Mesenchymal stem cell (in vitro differentiated cells and primary cell): ENCODE measurements at regions not wholly inside any gene's neighbourhood (a gene's known extent, or its start where the extent isn't known, plus 50 kb on each side); places are given as distances from the start of the nearest gene placed in this dataset.

Source experiments
- DNase-seq: peaks from one replicate; pipeline ENCODE4 v3.0.0-alpha.2; 2013
- H2AFZ ChIP-seq: one replicate; pipeline ENCODE4 v1.6.1; 2013; ENCODE audit warnings: low read depth, mild to moderate bottlenecking, control low read depth, inconsistent platforms, low read length, moderate library complexity
- H2AK5ac ChIP-seq: 2 replicates; pipeline ENCODE4 v1.6.1; 2013; ENCODE audit warnings: low read length, moderate library complexity, mild to moderate bottlenecking, inconsistent platforms; ENCODE audit not compliant: severe bottlenecking
- H2BK120ac ChIP-seq: one replicate; pipeline ENCODE4 v1.6.1; 2013; ENCODE audit warnings: low read depth, mild to moderate bottlenecking, inconsistent platforms, low read length, moderate library complexity
- H2BK12ac ChIP-seq, 2 experiments: one replicate each; pipeline ENCODE4 v1.6.1; 2013; ENCODE audit warnings: inconsistent platforms in 2 of 2, low read length in 2 of 2, mild to moderate bottlenecking in 2 of 2, moderate library complexity in 2 of 2, control low read depth in 1 of 2
- H2BK15ac ChIP-seq: one replicate; pipeline ENCODE4 v1.6.1; 2013; ENCODE audit warnings: mild to moderate bottlenecking, low read depth, inconsistent platforms; ENCODE audit not compliant: poor library complexity, severe bottlenecking
- H2BK5ac ChIP-seq: 2 replicates; pipeline ENCODE4 v1.6.1; 2013; ENCODE audit warnings: low read depth, mild to moderate bottlenecking, low read length, control low read depth, inconsistent platforms; ENCODE audit not compliant: poor library complexity, severe bottlenecking
- H3K14ac ChIP-seq, 2 experiments: one replicate each; pipeline ENCODE4 v1.6.1; 2013; ENCODE audit warnings: inconsistent platforms in 2 of 2, low read length in 2 of 2, control low read depth in 1 of 2, mild to moderate bottlenecking in 1 of 2, moderate library complexity in 1 of 2
- H3K18ac ChIP-seq, 2 experiments: one replicate each; pipeline ENCODE4 v1.6.1; 2013; ENCODE audit warnings: inconsistent platforms in 2 of 2, low read length in 2 of 2, control low read depth in 1 of 2, low read depth in 1 of 2, mild to moderate bottlenecking in 1 of 2
- H3K23ac ChIP-seq, 2 experiments: one replicate each; pipeline ENCODE4 v1.6.1; 2013; ENCODE audit warnings: inconsistent platforms in 2 of 2, low read length in 2 of 2, mild to moderate bottlenecking in 2 of 2, moderate library complexity in 2 of 2, control low read depth in 1 of 2
- H3K27ac ChIP-seq: 2 replicates; pipeline ENCODE4 v1.5.1; 2013; ENCODE audit warnings: mild to moderate bottlenecking, moderate library complexity, low read length, control low read depth, inconsistent platforms; ENCODE audit not compliant: poor library complexity, severe bottlenecking
- H3K27me3 ChIP-seq, 2 experiments: 2 replicates each; pipeline versions ENCODE4 v1.6.1 to v1.7.0; 2013; ENCODE audit warnings: low read length in 2 of 2, mild to moderate bottlenecking in 2 of 2, moderate library complexity in 2 of 2, control low read depth in 1 of 2, inconsistent platforms in 1 of 2; ENCODE audit not compliant: control insufficient read depth in 1 of 2, insufficient read depth in 1 of 2
- H3K36me3 ChIP-seq, 2 experiments: 2 replicates each; pipeline versions ENCODE4 v1.6.1 to v1.7.0; 2013; ENCODE audit warnings: low read length in 2 of 2, control low read depth in 1 of 2, inconsistent platforms in 1 of 2, low read depth in 1 of 2, mild to moderate bottlenecking in 1 of 2; ENCODE audit not compliant: insufficient read depth in 2 of 2, control insufficient read depth in 1 of 2
- H3K4ac ChIP-seq, 2 experiments: one replicate each; pipeline ENCODE4 v1.6.1; 2013; ENCODE audit warnings: inconsistent platforms in 2 of 2, low read length in 2 of 2, mild to moderate bottlenecking in 2 of 2, moderate library complexity in 2 of 2, control low read depth in 1 of 2, low read depth in 1 of 2
- H3K4me1 ChIP-seq: 2 replicates; pipeline ENCODE4 v1.6.1; 2013; ENCODE audit warnings: low read depth, low read length, control low read depth; ENCODE audit not compliant: control insufficient read depth, insufficient read depth
- H3K4me2 ChIP-seq: 2 replicates; pipeline ENCODE4 v1.6.1; 2013; ENCODE audit warnings: low read length, mild to moderate bottlenecking, inconsistent platforms; ENCODE audit not compliant: poor library complexity, severe bottlenecking
- H3K4me3 ChIP-seq, 2 experiments: 2 replicates each; pipeline versions ENCODE4 v1.5.1 to v1.7.0; 2013; ENCODE audit warnings: low read length in 2 of 2, mild to moderate bottlenecking in 2 of 2, control low read depth in 1 of 2, low read depth in 1 of 2; ENCODE audit not compliant: insufficient read depth in 1 of 2
- H3K79me1 ChIP-seq: replicated peaks from 2 replicates; pipeline ENCODE4 v1.6.1; 2013; ENCODE audit warnings: mild to moderate bottlenecking, control low read depth, low read length, inconsistent platforms; ENCODE audit not compliant: poor library complexity, severe bottlenecking
- H3K9ac ChIP-seq: 2 replicates; pipeline ENCODE4 v1.7.0; 2013; ENCODE audit warnings: mild to moderate bottlenecking, low read length, moderate library complexity
- H3K9me3 ChIP-seq: 2 replicates; pipeline ENCODE4 v1.7.0; 2013; ENCODE audit warnings: mild to moderate bottlenecking, low read length; ENCODE audit not compliant: control insufficient read depth
- H4K8ac ChIP-seq: one replicate; pipeline ENCODE4 v1.6.1; 2013; ENCODE audit warnings: inconsistent platforms, mild to moderate bottlenecking, low read length, moderate library complexity
- H4K91ac ChIP-seq: one replicate; pipeline ENCODE4 v1.6.1; 2013; ENCODE audit warnings: mild to moderate bottlenecking, low read length, inconsistent platforms
- WGBS: methylation state at CpG from one replicate; pipeline ENCODE4 v1.1.7; 2013; ENCODE audit warnings: mixed read lengths; 5-methylcytosine and 5-hydroxymethylcytosine counted together

- no peak overlapping the region for H2BK120ac ChIP-seq
- H3K27me3 ChIP-seq, result peaks cover 22 to 59% of the 10 kb centered on the region in 2 experiments
- no peak overlapping the region for H2BK15ac ChIP-seq
- H2BK5ac ChIP-seq, result no peak overlapping the region
- H4K8ac ChIP-seq, result no peak overlapping the region
- no peak overlapping the region for H3K14ac ChIP-seq
- 69% methylated on average over 15 of the region's 21 CpGs for WGBS
- no peaks in the 10 kb centered on the region for H3K4me1 ChIP-seq
- H3K23ac ChIP-seq, result no peak overlapping the region
- no peak overlapping the region for H2AK5ac ChIP-seq
- no peak overlapping the region for H3K18ac ChIP-seq
- H2BK12ac ChIP-seq, result no peak overlapping the region
- no peak overlapping the region for H3K4me3 ChIP-seq
- H3K4ac ChIP-seq, result no peak overlapping the region
- no peak for DNase-seq
- H3K36me3 ChIP-seq, result no peaks in the 10 kb centered on the region
- no peak overlapping the region for H3K9ac ChIP-seq
- H3K4me2 ChIP-seq, result no peak overlapping the region
- H3K79me1 ChIP-seq, result no peaks in the 10 kb centered on the region
- no peak overlapping the region for H4K91ac ChIP-seq
- no peak overlapping the region for H2AFZ ChIP-seq
- H3K9me3 ChIP-seq, result no peaks in the 10 kb centered on the region
- H3K27ac ChIP-seq, result no peak overlapping the region
These were observed 60.3 kb upstream of the GALNT9 start for GRCh38 chr12:132389526-132390286.

GRCh38 chr12:132389026-132389425, 59.6 kb upstream of the GALNT9 start:
- Histone ChIP-seq H2BK120ac (no peak overlapping the region), H3K79me1 (no peaks in the 10 kb centered on the region), H3K36me3 (no peaks in the 10 kb centered on the region), H4K91ac (no peak overlapping the region), H3K27ac (no peak overlapping the region), H3K4me2 (no peak overlapping the region), H2AFZ (no peak overlapping the region), H3K4ac (no peak overlapping the region), H3K9ac (no peak overlapping the region), H3K27me3 (peaks cover 22 to 61% of the 10 kb centered on the region in 2 experiments), H3K9me3 (no peaks in the 10 kb centered on the region), H3K4me3 (no peak overlapping the region), H3K14ac (no peak overlapping the region), H4K8ac (no peak overlapping the region), H2BK12ac (no peak overlapping the region), H3K23ac (no peak overlapping the region), H3K4me1 (no peaks in the 10 kb centered on the region), H2BK15ac (no peak overlapping the region), H2BK5ac (no peak overlapping the region), H2AK5ac (no peak overlapping the region), H3K18ac (no peak overlapping the region)
- no peak for DNase-seq
- 73% methylated on average over 16 of the region's 16 CpGs for WGBS

GRCh38 chr12:132388379-132389015, 59.1 kb upstream of the GALNT9 start:
- no peak overlapping the region for H3K4me2 ChIP-seq
- no peaks in the 10 kb centered on the region for H3K36me3 ChIP-seq
- no peak overlapping the region for H2BK15ac ChIP-seq
- DNase-seq, result no peak
- H4K91ac ChIP-seq, result no peak overlapping the region
- peaks cover 22 to 61% of the 10 kb centered on the region in 2 experiments for H3K27me3 ChIP-seq
- no peak overlapping the region for H2AFZ ChIP-seq
- H3K18ac ChIP-seq, result no peak overlapping the region
- H3K9ac ChIP-seq, result no peak overlapping the region
- no peak overlapping the region for H3K4ac ChIP-seq
- no peak overlapping the region for H2AK5ac ChIP-seq
- no peaks in the 10 kb centered on the region for H3K9me3 ChIP-seq
- no peak overlapping the region for H2BK12ac ChIP-seq
- no peak overlapping the region for H3K14ac ChIP-seq
- H3K79me1 ChIP-seq, result no peaks in the 10 kb centered on the region
- WGBS, result 54% methylated on average over 12 of the region's 13 CpGs
- no peak overlapping the region for H3K23ac ChIP-seq
- no peaks in the 10 kb centered on the region for H3K4me1 ChIP-seq
- no peak overlapping the region for H2BK5ac ChIP-seq
- H3K4me3 ChIP-seq, result no peak overlapping the region
- no peak overlapping the region for H2BK120ac ChIP-seq
- H3K27ac ChIP-seq, result no peak overlapping the region
- H4K8ac ChIP-seq, result no peak overlapping the region

- H3K14ac ChIP-seq, result no peak overlapping the region
- H3K4me3 ChIP-seq, result no peak overlapping the region
- H3K9ac ChIP-seq, result no peak overlapping the region
- H2AK5ac ChIP-seq, result no peak overlapping the region
- no peak overlapping the region for H2BK15ac ChIP-seq
- H3K4me2 ChIP-seq, result no peak overlapping the region
- no peak overlapping the region for H3K23ac ChIP-seq
- DNase-seq, result no peak
- no peak overlapping the region for H2AFZ ChIP-seq
- no peak overlapping the region for H2BK120ac ChIP-seq
- no peak overlapping the region for H3K27ac ChIP-seq
- no peaks in the 10 kb centered on the region for H3K4me1 ChIP-seq
- no peaks in the 10 kb centered on the region for H3K36me3 ChIP-seq
- 74% methylated on average over 30 of the region's 30 CpGs for WGBS
- H3K9me3 ChIP-seq, result no peaks in the 10 kb centered on the region
- no peak overlapping the region for H3K18ac ChIP-seq
- no peak overlapping the region for H3K4ac ChIP-seq
- no peak overlapping the region for H2BK5ac ChIP-seq
- H2BK12ac ChIP-seq, result no peak overlapping the region
- H3K27me3 ChIP-seq, result peaks cover 28 to 69% of the 10 kb centered on the region in 2 experiments
- no peak overlapping the region for H4K8ac ChIP-seq
- no peak overlapping the region for H4K91ac ChIP-seq
- no peaks in the 10 kb centered on the region for H3K79me1 ChIP-seq
These were observed 57.6 kb upstream of the GALNT9 start for GRCh38 chr12:132386926-132387497.
